Endothelial cell (in vitro differentiated cells): ENCODE measurements at regions not wholly inside any gene's neighbourhood (a gene's known extent, or its start where the extent isn't known, plus 50 kb on each side); places are given as distances from the start of the nearest gene placed in this dataset.

Experiments used
- DNase-seq: peaks from one replicate; pipeline ENCODE4 v3.0.0; 2021; ENCODE audit warnings: low spot score
- H3K27ac Mint-ChIP-seq: one replicate; pipeline ENCODE4 v1.8.0; 2021; ENCODE audit warnings: mixed read lengths, inconsistent platforms; ENCODE audit not compliant: unreplicated experiment
- H3K27me3 Mint-ChIP-seq: one replicate; pipeline ENCODE4 v1.8.0; 2021; ENCODE audit warnings: mild to moderate bottlenecking, moderate library complexity, mixed read lengths, inconsistent platforms; ENCODE audit not compliant: unreplicated experiment
- H3K36me3 Mint-ChIP-seq: one replicate; pipeline ENCODE4 v1.8.0; 2021; ENCODE audit warnings: mild to moderate bottlenecking, low read depth, mixed read lengths, inconsistent platforms; ENCODE audit not compliant: unreplicated experiment
- H3K4me1 Mint-ChIP-seq: one replicate; pipeline ENCODE4 v1.8.0; 2021; ENCODE audit warnings: mild to moderate bottlenecking, mixed read lengths, inconsistent platforms; ENCODE audit not compliant: unreplicated experiment
- H3K4me3 Mint-ChIP-seq: one replicate; pipeline ENCODE4 v1.8.0; 2021; ENCODE audit warnings: mild to moderate bottlenecking, mixed read lengths, inconsistent platforms; ENCODE audit not compliant: unreplicated experiment
- H3K9me3 Mint-ChIP-seq: one replicate; pipeline ENCODE4 v1.8.0; 2021; ENCODE audit warnings: mixed read lengths, inconsistent platforms; ENCODE audit not compliant: unreplicated experiment
- TF ChIP-seq, protein P1 (sequence below): fragments of 200-600 bp; sonication (generic); IDR thresholded peaks from one replicate; pipeline ENCODE4 v1.5.0; 2021; ENCODE audit warnings: antibody characterized with exemption; ENCODE audit not compliant: unreplicated experiment

DNA sequence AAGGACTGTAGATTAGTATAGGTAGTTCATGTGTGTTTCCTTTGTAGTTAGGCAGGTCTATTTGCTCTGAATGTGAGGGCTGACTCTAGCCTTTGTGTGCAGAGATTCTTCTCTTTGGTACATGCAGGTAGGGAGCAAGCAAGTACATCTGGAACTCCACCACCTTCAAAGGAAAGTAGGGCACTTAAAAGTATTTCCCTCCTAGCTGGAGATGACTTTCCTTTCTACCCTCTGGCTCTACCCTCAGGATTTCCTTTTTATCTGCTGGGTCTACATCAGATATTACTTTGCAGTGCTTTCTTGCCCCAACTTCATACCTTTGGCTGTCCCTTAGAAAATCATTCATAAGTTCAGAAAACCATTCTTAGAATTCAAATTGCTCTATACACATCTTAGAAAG lies 91.7 kb upstream of the HIVEP3 start:
- H3K4me1 Mint-ChIP-seq: peaks cover 68% of the 10 kb centered on the region
- TF ChIP-seq, protein P1, sequence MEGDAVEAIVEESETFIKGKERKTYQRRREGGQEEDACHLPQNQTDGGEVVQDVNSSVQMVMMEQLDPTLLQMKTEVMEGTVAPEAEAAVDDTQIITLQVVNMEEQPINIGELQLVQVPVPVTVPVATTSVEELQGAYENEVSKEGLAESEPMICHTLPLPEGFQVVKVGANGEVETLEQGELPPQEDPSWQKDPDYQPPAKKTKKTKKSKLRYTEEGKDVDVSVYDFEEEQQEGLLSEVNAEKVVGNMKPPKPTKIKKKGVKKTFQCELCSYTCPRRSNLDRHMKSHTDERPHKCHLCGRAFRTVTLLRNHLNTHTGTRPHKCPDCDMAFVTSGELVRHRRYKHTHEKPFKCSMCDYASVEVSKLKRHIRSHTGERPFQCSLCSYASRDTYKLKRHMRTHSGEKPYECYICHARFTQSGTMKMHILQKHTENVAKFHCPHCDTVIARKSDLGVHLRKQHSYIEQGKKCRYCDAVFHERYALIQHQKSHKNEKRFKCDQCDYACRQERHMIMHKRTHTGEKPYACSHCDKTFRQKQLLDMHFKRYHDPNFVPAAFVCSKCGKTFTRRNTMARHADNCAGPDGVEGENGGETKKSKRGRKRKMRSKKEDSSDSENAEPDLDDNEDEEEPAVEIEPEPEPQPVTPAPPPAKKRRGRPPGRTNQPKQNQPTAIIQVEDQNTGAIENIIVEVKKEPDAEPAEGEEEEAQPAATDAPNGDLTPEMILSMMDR: no peak
- peaks cover 5% of the 10 kb centered on the region for H3K36me3 Mint-ChIP-seq
- H3K27me3 Mint-ChIP-seq: no peaks in the 10 kb centered on the region
- H3K4me3 Mint-ChIP-seq: no peak overlapping the region
- DNase-seq: no peak
- no peaks in the 10 kb centered on the region for H3K9me3 Mint-ChIP-seq
- peak overlapping the region; percentile 73 for H3K27ac Mint-ChIP-seq

DNA sequence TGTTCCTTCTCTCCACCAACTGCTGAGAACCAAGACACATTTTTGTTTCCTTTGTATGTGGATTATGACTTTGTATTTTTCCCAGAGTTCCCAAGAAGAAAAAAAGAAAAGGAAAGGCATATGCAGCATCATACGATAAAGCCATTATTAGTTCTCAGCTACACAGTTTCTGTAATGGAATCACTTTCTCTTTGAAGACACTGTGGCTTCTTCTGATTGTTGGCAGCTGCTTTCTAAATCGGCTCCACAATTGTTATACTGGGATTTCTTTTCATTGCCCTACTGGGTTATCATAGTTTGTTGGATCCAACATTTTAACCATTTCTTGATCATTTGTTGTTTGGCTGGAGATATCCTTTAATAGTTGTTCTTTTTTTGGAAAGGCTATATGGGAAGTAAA lies 89.5 kb upstream of the HIVEP3 start:
- DNase-seq: no peak
- no peaks in the 10 kb centered on the region for H3K9me3 Mint-ChIP-seq
- peaks cover 62% of the 10 kb centered on the region for H3K4me1 Mint-ChIP-seq
- peaks cover 5% of the 10 kb centered on the region for H3K36me3 Mint-ChIP-seq
- no peak overlapping the region for H3K4me3 Mint-ChIP-seq
- H3K27ac Mint-ChIP-seq: no peak overlapping the region
- TF ChIP-seq, protein P1: no peak
- no peaks in the 10 kb centered on the region for H3K27me3 Mint-ChIP-seq

DNA sequence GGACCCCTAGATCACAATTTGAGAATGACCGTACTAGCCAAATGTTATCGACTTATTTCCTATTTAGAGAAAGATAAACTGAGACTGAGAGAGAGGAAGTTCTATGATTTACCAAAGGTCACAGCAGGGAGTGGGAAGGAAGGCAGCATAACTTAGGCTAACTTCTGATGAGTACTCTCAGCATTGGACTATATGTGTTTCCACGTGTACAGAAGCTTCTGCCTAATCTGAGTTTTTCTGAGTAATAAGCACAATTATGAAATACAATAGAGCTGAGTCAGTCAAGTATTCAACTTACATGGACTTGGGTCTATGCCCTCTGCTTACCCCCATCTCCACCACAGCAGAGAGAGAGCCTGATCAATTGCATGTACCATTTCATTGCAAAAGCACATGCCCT lies 88.1 kb upstream of the HIVEP3 start:
- Mint-ChIP-seq H3K9me3 (no peaks in the 10 kb centered on the region), H3K36me3 (peaks cover 5% of the 10 kb centered on the region), H3K4me3 (no peak overlapping the region), H3K27me3 (no peaks in the 10 kb centered on the region), H3K27ac (no peak overlapping the region), H3K4me1 (peaks cover 55% of the 10 kb centered on the region)
- TF ChIP-seq, protein P1: no peak
- DNase-seq: no peak

DNA sequence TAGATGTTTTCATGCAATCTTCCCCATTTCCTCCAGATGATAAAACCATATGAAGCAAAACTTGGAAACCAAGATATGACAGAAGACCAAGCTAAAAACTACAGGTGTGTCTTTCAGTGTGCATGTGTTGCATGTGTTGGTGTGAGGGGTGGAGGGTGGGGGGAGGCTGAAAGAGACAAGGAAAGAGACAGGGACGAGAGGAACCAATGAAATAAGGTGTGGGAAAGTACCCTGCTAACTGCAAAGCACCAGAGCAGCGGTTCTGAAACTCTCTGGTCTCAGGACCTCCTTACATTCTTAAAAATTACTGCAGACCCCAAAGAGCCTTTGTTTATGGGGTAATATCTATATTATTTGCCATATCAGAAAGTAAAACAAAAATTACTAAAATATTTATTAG lies 87.4 kb upstream of the HIVEP3 start:
- no peak overlapping the region for H3K4me3 Mint-ChIP-seq
- no peaks in the 10 kb centered on the region for H3K9me3 Mint-ChIP-seq
- peaks cover 5% of the 10 kb centered on the region for H3K36me3 Mint-ChIP-seq
- H3K4me1 Mint-ChIP-seq: peaks cover 51% of the 10 kb centered on the region
- no peak for DNase-seq
- no peak overlapping the region for H3K27ac Mint-ChIP-seq
- TF ChIP-seq, protein P1: no peak
- H3K27me3 Mint-ChIP-seq: no peaks in the 10 kb centered on the region

DNA sequence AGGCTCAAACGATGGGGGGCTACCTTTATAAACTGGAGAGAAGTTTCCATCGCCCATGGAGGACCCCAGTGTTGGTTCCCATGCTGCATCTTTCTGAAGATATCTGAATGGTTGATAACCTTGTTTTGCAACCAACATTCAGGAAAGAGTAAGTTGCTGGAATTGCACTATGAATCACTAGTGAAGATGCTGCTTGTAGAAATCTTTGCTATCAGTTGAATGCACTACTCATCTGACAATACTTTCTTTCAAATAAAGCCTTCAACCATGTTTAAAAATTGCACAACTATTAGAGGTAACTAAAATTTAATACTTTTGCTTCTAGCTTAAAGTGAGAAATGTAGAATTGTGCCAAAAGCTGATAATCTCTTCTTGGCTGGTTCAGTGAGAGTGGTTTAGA lies 86.8 kb upstream of the HIVEP3 start:
- no peak overlapping the region for H3K4me3 Mint-ChIP-seq
- H3K4me1 Mint-ChIP-seq: peaks cover 45% of the 10 kb centered on the region
- TF ChIP-seq, protein P1: no peak
- H3K27ac Mint-ChIP-seq: no peak overlapping the region
- peaks cover 5% of the 10 kb centered on the region for H3K36me3 Mint-ChIP-seq
- H3K27me3 Mint-ChIP-seq: no peaks in the 10 kb centered on the region
- DNase-seq: no peak
- no peaks in the 10 kb centered on the region for H3K9me3 Mint-ChIP-seq
